SIG-M5 treated with dmso at 0.1 percent for 504 hours (cell line): ENCODE measurements at regions not wholly inside any gene's neighbourhood (a gene's known extent, or its start where the extent isn't known, plus 50 kb on each side); places are given as distances from the start of the nearest gene placed in this dataset.

Experiments used
- DNase-seq: peaks from one replicate; lab custom pipeline; 2025; ENCODE audit not compliant: unreplicated experiment; lab: John Stamatoyannopoulos, UW

DNA sequence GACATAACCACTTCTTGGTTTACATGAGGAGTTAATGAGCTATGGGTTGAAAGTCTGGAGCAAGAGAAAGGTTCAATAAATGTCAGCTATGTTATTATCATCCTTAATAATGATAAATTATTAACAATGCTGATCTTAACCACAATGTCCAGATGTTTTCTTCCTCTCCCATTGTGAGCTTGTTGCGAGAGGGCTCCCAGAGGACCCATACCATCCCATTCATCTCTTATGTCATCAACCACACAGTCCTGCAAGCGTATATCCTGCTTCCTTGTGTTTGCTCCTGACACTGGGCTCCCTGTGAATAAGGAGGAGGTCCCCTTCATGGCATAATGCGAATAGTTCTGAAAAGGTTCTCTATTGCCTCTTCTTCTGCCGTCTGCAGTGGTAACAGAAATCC, 266.8 kb downstream of the TLE3 start:
- no peak for DNase-seq

DNA sequence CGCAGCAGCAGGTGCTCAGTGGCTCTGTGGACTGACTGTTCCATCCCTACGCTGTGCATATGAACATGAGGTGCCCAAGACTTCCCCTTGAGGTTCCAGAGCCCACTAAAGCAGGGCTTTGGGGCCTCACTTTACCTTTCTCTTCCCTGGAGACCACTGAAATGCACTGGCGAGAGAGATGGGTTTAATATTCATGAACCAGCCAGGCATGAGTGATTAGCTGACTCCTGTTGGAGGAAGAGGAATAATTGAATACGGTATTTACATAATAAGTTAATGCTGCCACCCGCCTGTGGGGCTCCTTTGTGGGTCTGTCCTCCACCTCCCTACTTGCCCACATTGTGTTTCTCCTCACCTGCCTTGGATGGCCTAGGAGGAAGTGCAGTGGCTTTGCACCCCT, 263.4 kb downstream of the TLE3 start:
- no peak for DNase-seq

DNA sequence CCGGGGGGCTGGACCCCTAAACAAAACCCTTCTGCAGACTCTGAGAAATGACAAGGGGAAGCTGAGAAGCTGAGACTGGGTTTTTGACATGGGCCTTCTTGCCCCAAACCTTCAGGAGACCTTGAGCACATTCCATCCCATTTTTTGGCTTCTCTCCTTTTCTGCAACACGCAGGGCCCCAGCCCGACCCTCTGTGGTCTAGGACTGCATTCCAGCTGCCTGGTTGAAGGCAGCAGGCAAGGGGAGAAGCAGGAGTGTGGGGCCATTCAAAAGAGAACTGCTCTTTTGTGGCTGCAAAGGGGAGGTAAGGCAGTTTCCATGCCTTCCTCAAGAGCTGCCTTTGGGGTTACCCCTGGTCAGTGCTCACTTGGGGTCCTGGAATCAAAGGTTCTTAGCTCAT, 263.0 kb downstream of the TLE3 start:
- DNase-seq, result no peak

DNA sequence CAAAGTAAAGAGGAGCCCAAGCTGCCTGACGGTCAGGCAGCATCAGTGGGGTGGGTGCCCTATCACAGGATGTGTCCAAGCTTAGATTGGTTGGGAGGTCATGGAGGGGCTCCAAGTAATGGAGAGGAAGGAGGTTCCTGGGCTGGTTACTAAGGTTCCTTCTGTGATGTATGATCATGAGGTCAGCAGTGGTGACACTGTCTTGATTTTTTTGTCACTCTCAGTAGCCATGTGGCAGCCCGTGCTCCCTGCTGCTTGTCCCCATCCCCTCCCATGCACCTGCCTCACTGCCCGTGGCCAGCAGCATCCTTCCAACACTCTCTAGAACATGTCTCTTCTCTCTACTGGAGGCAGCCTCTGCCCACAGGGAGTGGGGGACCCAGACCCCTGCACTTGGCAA, 261.7 kb downstream of the TLE3 start:
- no peak for DNase-seq

DNA sequence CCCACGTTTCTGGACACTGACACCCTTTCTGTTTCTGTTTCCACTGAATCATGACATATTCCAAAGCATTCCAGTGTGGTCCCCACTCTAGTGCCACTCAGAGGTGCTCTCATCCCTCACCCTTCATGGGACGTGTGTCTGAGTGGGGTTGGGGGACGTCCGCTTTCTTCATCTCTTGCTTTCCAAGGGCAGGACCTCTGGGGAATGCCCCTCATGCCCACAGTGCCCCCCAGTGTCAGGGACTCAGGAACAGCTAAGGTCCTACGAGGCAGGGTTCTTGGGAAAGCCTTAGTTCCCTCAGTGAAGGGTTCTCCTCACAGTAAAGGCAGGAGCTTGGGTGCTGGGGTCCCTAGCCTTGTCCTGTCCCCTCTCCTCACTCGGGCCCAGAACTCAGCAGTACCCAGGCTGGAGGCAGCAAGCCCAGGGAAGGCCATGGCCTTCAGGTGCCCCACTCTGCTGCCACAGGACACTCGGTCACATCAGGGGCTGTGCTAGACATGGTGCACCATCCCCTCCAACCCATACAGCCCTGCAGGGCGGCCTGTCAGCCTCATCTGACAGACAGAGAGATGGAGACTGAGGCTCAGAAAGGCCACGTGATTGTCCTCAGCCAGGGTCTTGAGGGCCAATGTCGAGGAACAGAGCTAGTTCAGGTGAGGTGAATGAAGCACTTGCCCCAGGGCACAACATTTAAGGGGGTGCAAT, 261.0 kb downstream of the TLE3 start:
- DNase-seq, result no peak

DNA sequence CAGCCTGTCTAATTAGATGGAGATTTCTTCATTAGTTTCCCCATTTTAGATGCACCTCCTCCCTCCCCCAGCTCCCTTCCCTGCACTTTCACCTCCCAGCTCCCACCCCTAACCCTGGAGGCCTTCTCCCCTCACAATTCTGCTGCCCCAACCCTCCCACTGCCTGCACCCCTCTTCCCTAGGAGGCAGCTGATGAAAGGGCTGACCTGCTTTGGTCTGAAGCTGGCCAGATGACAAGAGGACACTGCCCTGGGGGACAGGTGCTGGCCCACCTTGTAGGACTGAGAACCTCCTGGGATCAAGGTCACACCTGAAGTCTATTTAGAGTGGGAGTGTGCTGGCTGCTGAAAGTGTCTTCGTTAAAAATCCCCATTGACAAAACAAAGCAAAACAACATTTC, 259.4 kb downstream of the TLE3 start:
- no peak for DNase-seq

DNA sequence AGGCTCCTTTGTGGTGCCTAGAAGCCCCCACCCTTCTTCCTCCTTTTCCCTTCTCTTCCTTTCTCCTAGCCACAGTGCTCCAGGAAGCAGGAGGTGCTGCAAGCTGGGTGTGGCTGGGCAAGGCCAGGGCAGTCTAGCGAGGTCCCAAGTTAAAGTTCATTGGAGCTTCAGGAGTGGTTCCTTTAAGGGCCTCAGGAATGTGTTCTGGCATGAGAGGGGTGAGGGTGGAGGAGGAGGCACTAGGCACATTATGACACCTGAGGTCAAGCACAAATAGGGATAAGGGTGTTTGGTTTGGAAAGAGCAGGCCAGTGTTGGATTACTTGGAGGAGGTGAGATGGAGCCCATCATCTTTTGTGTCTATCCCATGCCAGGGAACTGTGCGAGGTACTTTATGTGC, 258.7 kb downstream of the TLE3 start:
- no peak for DNase-seq

DNA sequence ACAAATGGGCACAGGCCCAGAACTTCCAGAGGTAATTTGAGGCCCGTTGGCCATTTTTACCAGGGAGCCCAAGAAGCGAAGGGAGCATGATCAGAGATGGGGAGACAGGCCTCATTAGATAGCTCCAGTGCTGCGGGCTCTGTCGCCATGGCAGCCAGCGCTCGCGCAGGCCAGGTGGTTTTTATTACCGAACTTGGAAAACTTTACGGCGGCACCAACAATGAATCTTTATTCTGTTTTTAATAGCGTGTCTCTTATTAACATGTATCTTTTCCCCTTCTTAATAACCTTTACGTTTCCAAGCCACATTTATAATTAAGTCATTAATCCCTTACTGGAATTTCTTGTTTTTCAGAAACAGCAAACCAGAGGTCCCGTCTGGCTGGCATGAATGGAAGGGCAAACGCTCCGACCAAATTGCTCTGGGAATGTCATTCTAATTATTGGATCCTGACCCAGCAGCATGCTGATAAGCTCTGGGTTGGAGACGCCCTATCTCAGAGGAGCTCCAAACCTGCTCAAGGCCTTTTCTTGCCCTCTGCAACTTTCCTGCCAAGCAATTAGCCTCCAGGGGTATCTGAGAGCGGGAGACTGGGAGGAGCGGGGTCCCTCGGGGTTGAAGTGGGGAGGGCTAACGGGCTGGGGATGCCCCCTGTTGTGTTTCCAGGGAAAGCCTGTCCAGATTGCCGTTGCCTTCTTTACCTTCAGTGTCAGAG, 256.4 kb downstream of the TLE3 start:
- DNase-seq, result no peak

DNA sequence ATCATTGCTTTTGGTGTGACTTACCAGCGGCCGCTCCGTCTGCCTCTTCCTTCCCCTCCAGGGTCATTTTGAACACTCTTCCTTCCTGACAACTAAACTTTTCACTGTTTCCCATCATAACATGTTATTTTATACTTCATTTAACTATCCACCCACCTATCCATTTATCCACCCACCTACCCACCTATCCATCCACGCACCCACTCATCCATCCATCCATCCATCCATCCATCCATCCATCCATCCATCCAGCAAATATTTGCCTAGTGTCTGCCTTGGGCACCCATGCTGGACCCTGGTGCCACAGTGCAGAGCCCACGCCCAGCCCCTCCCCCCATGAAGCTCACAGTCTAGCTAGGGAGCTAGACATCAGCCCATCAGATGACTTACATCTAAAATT, 254.9 kb downstream of the TLE3 start:
- DNase-seq, result no peak

DNA sequence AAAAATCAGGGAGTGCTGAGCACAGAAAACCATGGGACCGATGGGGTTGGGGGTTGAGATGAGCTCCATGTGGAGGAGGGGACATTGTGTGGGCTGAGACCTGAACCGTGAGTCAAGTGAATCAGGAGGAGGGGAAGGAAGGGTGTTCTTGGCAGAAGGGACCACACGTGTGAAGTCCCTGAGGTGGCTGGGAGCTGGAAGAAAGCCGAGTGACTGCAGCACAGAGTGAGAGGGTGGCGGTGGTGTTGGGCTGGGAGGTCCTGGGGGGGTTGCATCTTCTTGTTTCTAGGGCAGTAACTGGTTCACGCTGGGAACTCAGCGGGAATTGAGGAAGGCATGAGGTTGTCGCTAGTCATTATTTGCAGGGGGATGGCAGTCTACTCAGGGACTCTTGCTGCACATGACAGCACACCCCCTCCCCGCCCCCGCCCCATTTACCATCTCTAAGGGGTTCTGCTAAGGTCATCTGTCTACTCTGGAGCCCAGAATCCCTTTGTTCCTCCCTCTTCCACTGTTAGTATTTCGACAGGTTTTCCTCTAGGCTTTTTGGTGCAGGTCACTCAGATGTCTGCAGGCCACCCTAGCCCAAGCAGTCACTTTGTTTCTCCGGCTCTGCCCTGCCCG, 254.3 kb downstream of the TLE3 start:
- no peak for DNase-seq

DNA sequence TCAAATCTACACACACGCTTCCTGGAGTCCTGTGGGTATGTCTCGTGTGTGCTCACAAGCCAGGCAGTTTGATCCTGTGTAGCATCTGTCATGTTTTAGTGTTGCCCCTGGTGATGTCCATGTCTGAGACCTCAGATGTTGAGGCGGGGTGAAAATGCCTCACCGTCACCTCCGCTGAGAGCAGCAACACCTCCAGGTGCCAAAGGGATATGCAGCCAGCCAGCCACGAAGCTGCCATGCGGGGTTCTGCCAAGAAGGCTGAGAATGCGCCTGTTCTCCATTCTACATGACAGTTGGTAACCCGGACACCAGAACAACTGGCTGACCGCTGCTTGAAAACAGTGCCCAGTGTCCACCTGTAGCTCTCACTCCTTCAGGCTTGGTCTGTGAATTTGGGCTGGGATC, 253.8 kb downstream of the TLE3 start:
- no peak for DNase-seq

DNA sequence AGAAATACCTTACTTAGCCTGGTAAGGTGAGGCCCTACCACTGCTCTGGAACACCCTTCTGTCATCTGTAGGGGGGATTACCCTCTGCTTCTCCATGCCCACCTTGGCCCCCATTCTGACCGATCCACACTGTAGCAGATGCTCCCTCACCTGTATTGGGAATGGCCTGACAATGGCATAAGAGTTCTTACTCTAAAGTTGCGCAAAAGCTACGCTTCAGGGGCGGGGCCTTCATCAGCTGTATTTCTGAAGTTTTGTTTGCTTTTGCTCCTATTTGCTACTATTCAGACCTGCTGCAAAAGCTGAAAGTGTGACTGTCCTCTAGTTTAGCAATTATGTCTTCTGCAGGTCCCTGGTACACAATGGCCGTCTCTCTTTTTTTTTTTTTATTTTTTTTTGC, 252.6 kb downstream of the TLE3 start:
- DNase-seq, result no peak

DNA sequence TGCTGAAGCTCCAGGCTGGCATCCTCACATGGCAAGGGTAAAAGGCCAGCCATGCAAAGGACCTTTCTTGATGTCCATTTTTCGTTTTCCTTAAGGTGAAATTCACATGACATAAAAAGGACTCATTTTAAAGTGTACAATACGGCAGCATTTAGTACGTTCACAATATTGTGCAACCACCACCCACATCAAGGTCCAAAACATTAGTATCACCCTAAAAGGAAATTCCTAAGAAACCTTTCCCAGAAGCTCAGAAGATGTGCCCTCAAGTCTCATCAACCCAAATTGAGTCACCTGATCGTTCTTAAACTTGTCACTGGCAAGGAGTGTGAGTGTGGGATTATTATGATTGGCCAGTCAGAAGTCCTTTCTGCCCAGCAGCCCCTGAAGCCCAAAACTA, 250.1 kb downstream of the TLE3 start:
- DNase-seq, result no peak

DNA sequence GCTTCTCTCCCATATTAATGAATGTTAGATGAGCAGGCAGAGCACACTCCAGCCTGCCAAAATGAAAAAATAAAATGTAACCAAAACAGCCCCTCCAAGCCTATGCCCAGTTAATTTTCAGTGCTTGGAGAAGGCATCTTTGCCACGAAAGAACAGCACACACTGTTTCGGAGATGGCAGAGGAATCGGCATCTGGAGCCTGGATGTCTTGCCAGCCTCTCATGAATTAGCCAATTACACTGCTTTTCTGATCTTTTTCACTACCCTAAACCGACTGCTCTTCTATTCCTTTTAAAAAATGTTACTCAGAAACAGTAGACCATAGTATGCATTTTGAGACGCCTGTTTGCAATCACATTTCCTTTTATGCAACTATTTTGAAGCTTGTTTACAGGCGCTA, 249.6 kb downstream of the TLE3 start:
- DNase-seq, result no peak

DNA sequence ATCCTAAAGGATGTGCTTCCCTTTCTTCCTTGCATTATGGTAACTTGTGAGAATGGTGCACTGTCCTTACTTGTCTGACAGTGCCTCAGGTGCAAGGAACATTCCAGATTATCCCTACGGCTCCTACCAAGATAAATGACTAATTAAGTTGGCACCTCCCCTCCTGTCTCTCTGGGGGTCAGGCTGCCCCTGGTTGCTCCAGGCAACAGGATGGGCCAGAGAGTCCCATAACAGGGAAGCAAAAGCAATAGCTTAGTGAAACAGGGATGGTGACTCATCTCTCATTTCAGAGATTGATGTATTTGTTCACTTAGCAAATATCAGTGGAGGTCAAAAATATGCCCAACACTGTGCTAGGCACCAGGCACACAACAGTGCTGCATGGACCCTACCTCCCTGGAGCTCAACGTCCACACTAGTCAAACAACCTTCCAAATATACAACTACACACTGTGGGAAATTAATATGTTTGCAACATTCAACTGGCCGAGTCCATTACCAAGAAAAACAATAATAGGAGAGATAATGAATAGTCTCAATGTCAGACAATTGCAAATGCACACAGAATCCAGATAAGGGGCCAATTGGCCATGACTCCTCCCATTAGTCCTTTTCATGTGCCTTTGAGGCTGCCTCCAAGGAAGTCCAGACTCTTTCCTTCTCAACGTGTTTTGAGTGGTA, 249.0 kb downstream of the TLE3 start:
- DNase-seq, result no peak

DNA sequence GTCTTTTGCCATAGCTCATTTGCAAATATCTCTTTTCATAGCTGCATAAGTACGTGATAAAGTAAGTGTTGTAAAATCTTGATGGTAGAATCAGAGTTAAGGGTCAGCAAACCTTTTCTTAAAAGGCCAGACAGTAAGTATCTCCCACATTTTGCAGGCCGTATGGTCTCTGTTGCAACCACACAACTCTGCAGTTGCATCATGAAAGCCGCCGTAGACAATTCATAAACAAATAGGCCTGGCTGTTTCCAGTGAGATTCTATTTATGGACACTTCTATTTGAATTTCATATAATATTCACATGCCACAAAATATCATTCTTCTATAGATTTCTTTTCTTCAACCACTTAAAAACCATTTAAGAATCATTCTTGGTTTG, 248.5 kb downstream of the TLE3 start:
- DNase-seq, result no peak

DNA sequence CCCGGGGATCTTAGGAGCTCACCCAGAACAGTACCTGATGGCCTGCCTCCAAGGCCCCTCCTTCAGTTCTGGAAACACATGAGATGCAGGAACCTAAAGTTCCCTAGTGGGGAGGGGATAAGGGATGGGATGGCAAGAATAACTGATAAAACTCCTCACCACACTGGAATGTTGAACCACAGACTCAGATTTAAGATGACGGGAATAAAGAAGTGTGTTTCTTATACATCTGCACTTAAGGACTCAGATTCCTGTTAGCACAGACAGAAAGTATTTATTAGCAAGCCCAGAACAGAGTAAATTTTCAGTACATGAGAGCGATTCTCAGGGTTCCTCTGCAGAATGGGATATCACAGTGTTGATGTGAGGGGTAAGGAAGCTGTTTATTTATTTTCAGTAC, 245.2 kb downstream of the TLE3 start:
- no peak for DNase-seq

DNA sequence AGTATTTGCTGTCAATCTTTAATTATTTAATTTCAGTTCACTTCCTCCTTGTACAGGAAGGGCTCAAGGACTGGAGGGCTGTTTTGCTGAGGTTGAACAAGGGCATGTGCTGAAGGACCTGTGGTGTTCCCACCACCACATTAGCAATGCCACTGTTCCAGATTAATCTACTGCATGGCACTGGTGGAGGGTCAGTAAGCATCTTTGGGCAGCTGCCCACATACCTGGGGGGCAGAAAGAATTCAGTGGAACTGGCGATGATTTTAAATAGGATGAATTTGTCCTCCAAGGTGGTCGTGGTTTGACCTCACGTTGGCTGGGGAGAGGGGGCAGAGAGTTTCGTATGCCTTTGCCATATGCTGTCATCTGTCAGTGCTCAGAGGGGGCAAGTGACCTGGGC, 244.8 kb downstream of the TLE3 start:
- no peak for DNase-seq

DNA sequence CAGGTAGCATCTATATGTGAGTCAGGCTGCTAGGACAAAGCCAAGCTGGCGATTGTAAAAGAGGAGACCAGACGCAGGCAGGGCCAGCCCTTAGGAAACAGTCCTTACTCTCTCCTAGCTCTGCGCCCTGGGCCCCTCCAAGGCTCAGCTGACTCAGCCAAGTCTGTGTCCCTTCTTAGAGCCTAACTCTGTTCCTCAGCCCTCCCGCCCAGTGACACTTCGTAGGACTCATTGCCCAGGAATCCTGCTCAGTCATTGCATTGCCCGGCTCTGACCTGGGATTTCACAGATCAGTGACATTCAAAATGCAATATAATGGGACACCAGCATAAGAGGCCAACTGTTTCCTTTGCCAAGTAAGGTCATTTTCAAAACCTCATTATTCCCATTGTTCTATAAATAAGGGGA, 244.2 kb downstream of the TLE3 start:
- DNase-seq, result no peak

DNA sequence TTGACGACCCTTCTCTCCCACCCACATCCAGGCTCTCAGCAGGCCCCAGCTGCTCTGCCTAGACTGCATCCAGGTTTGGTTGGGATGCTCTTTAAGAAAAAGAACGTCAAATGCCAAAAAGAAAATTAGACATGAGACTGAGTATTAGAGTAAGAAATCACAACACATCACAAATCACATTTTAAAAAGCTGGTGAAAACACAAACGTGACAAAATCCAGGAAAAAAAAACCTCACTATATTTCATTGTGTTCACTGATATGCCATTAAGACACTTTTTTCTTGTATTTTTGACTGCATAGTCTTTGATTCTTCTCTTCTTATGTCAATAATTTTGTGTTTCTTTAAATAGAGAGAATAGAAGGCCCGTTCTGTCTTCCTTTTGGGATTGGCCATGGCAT, 243.7 kb downstream of the TLE3 start:
- DNase-seq, result no peak

DNA sequence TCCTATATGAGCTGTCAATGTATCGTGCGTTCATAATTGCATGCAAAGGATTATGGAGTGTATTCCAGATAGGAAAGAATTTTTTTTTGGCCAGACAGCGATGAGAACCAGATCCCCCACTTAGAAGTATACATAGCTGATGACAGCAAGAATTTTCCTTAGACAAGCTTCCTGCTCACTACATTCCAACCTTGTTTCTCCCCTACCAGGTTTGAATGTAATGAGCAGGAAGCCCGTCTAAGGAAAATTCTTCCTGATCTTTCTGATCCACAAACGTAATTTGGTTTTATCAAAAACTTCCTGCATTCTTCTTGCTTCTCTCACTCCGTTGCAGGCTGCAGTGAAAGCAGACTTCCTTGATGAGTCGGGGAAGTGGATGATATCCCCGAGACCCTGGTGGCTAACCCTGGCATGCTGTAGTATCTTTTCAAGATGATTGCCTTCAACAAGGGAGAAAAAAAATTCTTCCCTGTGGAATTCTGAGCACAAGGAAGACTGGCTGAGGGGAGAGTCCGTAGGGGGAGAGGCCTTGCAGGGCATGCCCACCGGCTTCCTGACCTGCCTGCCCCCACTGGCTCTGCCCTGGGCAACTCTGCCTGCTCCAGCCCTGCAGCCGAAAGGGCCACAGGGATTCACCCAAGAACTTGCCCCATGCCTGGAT, 243.1 kb downstream of the TLE3 start:
- no peak for DNase-seq
